ENCODE measurements at regions not wholly inside any gene's neighbourhood (a gene's known extent, or its start where the extent isn't known, plus 50 kb on each side); places are given as distances from the start of the nearest gene placed in this dataset.

DNA sequence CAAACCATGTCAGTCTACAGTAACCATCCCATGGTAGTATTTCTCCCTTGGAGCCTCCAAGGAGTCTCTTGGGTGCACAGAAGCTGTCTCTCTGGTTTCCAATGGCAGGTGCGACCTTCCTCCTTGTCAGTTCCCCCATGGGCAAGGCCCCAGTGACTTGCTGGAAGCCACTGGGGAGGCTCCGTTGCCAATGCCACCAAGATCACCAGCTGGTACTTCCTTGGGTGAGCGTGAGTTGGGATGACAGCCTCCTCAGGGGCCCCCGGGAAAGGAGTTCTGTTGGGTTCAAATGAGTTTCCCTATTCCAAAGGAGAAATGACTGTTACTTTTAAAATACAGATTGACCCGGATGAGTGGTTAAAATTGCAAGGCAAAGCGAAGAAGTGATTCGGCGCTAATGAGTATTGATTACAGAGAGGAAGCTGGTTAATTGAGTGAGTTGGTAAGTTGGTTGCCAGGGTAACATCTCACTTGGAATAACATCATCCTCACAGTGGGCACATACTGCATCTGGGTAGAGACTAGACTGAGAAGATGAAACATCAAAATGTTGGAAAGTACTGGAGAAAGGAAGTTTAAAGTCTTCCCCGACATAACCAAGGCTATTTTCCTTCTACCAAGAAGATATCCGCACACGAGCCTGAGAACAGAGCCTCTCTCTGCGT, 53.0 kb upstream of the LAPTM5 start:
- Histone ChIP-seq H3K4me2 (ENCODE audit: low read length) (no peak overlapping the region), H4K20me1 (ENCODE audit: control insufficient read depth, insufficient read depth, low read depth, low read length) (peaks cover 11% of the 10 kb centered on the region; the same call in 1 of the 2 replicates), H3F3A (ENCODE audit: control insufficient read depth, insufficient read depth) (no peaks in the 10 kb centered on the region), H3K9me2 (replicated peaks; ENCODE audit: control insufficient read depth, low read length) (no peaks in the 10 kb centered on the region), H3K79me2 (ENCODE audit: control insufficient read depth, low read length) (no peaks in the 10 kb centered on the region), H3K9me3 (ENCODE audit: control insufficient read depth, insufficient read depth, low read length) (no peaks in the 10 kb centered on the region), H3K4me3 (ENCODE audit: low read length) (no peak overlapping the region), H3K27ac (ENCODE audit: low read depth, low read length) (no peak overlapping the region), H3K4me1 (ENCODE audit: control insufficient read depth, low read length) (peaks cover 8% of the 10 kb centered on the region), H3K27me3 (ENCODE audit: control insufficient read depth, low read length) (peaks cover 59% of the 10 kb centered on the region), H3K36me3 (ENCODE audit: control insufficient read depth, low read length) (no peaks in the 10 kb centered on the region)
- TF ChIP-seq, protein P1, sequence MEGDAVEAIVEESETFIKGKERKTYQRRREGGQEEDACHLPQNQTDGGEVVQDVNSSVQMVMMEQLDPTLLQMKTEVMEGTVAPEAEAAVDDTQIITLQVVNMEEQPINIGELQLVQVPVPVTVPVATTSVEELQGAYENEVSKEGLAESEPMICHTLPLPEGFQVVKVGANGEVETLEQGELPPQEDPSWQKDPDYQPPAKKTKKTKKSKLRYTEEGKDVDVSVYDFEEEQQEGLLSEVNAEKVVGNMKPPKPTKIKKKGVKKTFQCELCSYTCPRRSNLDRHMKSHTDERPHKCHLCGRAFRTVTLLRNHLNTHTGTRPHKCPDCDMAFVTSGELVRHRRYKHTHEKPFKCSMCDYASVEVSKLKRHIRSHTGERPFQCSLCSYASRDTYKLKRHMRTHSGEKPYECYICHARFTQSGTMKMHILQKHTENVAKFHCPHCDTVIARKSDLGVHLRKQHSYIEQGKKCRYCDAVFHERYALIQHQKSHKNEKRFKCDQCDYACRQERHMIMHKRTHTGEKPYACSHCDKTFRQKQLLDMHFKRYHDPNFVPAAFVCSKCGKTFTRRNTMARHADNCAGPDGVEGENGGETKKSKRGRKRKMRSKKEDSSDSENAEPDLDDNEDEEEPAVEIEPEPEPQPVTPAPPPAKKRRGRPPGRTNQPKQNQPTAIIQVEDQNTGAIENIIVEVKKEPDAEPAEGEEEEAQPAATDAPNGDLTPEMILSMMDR (IDR thresholded peaks at IDR 0.05; ENCODE audit: low read depth, low read length, poor library complexity, severe bottlenecking), result no peak
- TF ChIP-seq EZH2phosphoT487 (IDR thresholded peaks at IDR 0.05; ENCODE audit: borderline replicate concordance, low read length), result no peak

DNA sequence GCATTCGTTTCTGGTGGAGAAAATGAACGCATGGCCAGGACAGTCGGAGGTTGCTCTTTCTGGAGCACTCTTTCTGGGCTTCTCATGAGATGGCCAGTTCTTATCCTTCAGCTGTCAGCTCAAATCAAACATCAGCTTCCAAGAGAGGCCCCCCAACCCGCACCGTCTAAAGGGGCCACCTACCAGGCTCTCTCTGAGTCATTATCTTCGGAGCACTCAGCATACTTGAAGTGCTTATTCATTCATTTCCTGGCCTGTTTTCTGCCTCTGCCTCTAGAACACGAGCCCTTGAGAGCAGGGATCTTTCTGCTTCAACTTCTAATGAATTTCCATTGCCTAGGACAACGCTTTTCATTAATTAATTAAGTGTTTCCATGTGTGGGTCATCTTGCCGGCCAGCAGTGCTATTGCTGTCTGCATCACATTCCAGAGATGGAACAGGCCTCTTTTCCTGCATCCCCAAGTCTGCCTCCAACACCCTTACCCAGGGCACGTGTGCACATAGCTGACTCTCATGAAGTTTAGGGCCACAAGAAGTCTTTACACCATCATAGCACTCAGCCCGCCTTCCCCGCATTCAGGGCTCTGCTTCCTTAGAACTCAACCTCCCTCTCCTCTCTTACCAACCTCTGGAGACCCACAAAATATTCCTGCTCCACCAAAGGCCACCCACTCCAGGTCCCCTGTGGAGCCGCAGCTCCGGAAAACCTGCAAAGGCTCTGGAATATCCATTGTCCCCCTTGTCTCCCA, 52.1 kb upstream of the LAPTM5 start:
- H4K20me1 ChIP-seq (ENCODE audit: control insufficient read depth, insufficient read depth, low read depth, low read length), result peaks cover 11% of the 10 kb centered on the region; the same call in 1 of the 2 replicates
- TF ChIP-seq EZH2phosphoT487 (IDR thresholded peaks at IDR 0.05; ENCODE audit: borderline replicate concordance, low read length), result no peak
- no peak overlapping the region for H3K27ac ChIP-seq (ENCODE audit: low read depth, low read length)
- H3K4me3 ChIP-seq (ENCODE audit: low read length), result no peak overlapping the region
- H3K4me2 ChIP-seq (ENCODE audit: low read length), result no peak overlapping the region
- H3K9me3 ChIP-seq (ENCODE audit: control insufficient read depth, insufficient read depth, low read length), result no peaks in the 10 kb centered on the region
- H3F3A ChIP-seq (ENCODE audit: control insufficient read depth, insufficient read depth), result no peaks in the 10 kb centered on the region
- no peaks in the 10 kb centered on the region for H3K79me2 ChIP-seq (ENCODE audit: control insufficient read depth, low read length)
- peaks cover 8% of the 10 kb centered on the region for H3K4me1 ChIP-seq (ENCODE audit: control insufficient read depth, low read length)
- no peaks in the 10 kb centered on the region for H3K9me2 ChIP-seq (replicated peaks; ENCODE audit: control insufficient read depth, low read length)
- no peaks in the 10 kb centered on the region for H3K36me3 ChIP-seq (ENCODE audit: control insufficient read depth, low read length)
- H3K27me3 ChIP-seq (ENCODE audit: control insufficient read depth, low read length), result peaks cover 63% of the 10 kb centered on the region

DNA sequence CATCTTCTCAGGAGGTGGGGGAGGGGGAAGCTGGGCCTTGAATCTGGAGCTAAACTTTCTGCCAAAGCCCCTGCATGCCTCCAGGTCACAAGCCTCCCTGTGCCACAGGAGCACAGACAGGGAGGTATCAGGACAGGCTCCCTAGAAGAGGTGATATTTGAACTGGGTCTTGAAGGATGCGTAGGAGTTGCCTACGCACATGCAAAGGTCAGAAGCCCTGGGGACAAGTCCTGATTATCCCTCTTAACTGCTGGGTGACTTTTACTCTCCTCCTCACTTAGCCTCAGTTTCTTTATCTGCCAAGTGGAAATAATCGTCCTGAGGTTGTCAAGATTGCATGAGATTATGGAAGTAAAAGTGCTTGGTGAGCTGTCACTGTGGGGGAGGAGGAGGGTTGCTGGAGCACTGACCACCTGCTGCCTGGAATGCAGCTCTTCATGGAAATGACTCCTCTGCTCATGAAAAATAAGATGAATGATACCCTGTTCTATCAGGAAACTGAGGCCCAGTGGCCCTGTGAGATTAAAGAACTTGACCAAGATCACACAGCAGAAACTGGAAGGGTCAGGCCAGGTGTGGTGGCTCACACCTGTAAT, 50.6 kb upstream of the LAPTM5 start:
- H3F3A ChIP-seq (ENCODE audit: control insufficient read depth, insufficient read depth), result no peaks in the 10 kb centered on the region
- H3K27ac ChIP-seq (ENCODE audit: low read depth, low read length), result no peak overlapping the region
- no peak overlapping the region for H3K4me3 ChIP-seq (ENCODE audit: low read length)
- H3K9me3 ChIP-seq (ENCODE audit: control insufficient read depth, insufficient read depth, low read length), result no peaks in the 10 kb centered on the region
- peaks cover 65% of the 10 kb centered on the region for H3K27me3 ChIP-seq (ENCODE audit: control insufficient read depth, low read length)
- no peak for TF ChIP-seq EZH2phosphoT487 (IDR thresholded peaks at IDR 0.05; ENCODE audit: borderline replicate concordance, low read length)
- TF ChIP-seq, protein P1 (IDR thresholded peaks at IDR 0.05; ENCODE audit: low read depth, low read length, poor library complexity, severe bottlenecking), result no peak
- H4K20me1 ChIP-seq (ENCODE audit: control insufficient read depth, insufficient read depth, low read depth, low read length), result peaks cover 11% of the 10 kb centered on the region; the same call in 1 of the 2 replicates
- no peaks in the 10 kb centered on the region for H3K79me2 ChIP-seq (ENCODE audit: control insufficient read depth, low read length)
- H3K4me2 ChIP-seq (ENCODE audit: low read length), result no peak overlapping the region
- H3K4me1 ChIP-seq (ENCODE audit: control insufficient read depth, low read length), result peaks cover 8% of the 10 kb centered on the region
- no peaks in the 10 kb centered on the region for H3K36me3 ChIP-seq (ENCODE audit: control insufficient read depth, low read length)
- no peaks in the 10 kb centered on the region for H3K9me2 ChIP-seq (replicated peaks; ENCODE audit: control insufficient read depth, low read length)
